Limb (tissue), 2 donors: ENCODE measurements at regions not wholly inside any gene's neighbourhood (a gene's known extent, or its start where the extent isn't known, plus 50 kb on each side); places are given as distances from the start of the nearest gene placed in this dataset.

Experiments
- DNase-seq, 2 donors: peaks; one replicate each; pipeline ENCODE4 v3.0.0-alpha.2; 2016; ENCODE audit errors: extremely low spot score in 2 of 2

GRCh38 chr10:130485236-130485957 lies 349.2 kb downstream of the GLRX3 start:
- peak in 1 of 2 donors; percentile 12 for DNase-seq

- peak in 1 of 2 donors; percentile 26 for DNase-seq
Observed at GRCh38 chr10:130485958-130486895, 350.0 kb downstream of the GLRX3 start.

DNA sequence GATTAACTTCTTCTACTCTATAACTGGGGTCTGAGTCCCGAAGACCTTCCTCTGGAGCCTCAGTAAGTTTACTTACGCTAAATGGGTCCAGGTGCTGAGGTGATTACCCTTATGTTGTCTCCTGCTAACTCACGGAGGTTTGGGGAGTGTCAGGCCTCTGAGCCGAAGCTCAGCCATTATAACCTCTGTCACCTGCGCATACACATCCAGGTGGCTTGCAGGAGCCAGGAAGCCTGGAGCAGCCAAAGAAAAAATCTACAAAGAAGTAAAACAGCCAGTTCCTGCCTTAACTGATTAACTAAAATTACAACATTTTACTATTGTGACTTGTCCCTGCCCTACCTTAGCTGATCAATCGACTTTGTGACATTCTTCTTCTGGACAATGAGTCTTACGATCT lies 350.7 kb downstream of the GLRX3 start:
- peak in 1 of 2 donors; percentile 8 for DNase-seq

GRCh38 chr10:130487566-130487965 lies 351.4 kb downstream of the GLRX3 start:
- peak in 1 of 2 donors; percentile 21 for DNase-seq

DNA sequence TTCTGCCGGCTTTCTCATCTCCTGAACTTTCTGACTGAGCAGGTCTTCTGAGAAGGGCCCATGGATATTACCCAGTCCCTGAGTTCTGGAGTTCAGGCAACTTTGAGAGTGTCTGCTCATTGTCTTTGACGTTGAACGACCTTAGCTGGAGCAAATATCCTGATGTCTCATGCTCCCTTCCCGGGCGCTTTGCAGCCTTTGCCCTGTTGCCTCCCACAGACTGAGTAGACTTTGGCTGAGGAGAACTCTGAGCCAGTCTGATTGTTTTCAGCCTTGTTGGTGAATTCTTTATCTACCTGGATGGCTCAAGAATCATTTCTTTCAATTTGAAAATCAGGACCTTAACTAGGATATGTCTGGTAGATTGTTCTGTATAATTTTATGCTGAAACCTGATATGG lies 353.7 kb downstream of the GLRX3 start:
- DNase-seq: peak in 1 of 2 donors; percentile 11

- peak in 1 of 2 donors; percentile 22 for DNase-seq
Observed at GRCh38 chr10:130491011-130491692, 355.0 kb downstream of the GLRX3 start.

- DNase-seq: peak in 1 of 2 donors; percentile 11
Observed at GRCh38 chr10:130491693-130492050, 355.5 kb downstream of the GLRX3 start.

DNA sequence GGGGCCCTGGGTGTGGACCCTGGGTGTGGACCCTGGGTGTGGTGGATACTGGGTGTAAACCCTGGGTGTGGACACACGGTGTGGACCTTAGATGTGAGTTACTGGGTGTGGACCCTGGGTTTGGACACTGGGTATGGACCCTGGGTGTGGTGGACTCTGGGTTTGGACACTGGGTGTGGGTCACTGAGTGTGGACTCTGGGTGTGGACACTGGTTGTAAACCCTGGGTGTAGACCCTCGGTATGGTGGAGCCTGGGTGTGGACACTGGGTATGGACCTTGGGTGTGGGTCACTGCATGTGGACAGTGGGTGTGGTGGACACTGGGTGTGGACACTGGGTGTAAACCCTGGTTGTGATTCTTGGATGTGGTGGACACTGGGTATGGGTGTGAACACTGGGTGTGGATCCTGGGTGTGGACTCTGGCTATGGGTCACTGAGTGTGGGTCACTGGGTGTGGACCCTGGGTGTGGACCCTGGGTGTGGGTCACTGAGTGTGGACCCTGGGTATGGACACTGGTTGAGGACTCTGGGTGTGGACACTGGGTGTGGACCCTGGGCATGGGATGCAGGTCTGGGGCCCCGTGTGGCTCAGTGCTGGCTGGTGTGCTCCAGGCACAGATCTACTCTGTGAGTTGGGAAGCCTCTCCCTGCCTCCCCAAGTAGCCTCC lies 356.2 kb downstream of the GLRX3 start:
- DNase-seq: peak in 1 of 2 donors; percentile 18

DNA sequence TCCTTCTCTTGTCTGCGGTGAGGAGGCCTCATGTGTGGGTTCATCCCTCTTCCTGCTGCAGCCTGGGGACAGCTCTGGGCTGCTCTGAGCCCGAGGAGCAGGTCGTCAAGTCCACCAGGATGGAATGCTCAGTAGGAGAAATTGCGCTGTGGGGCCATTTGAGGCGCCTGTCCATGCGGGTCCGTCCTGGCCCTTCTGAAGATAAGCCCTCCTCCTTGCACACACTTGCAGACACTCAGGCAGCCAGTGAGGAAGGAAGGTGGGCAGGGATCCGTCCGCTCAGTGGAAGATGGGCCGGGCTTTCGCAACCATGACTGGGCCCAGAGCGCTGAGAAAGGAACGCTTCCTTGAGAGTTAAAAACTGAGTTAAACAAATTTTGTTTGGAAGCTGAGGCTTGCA lies 356.8 kb downstream of the GLRX3 start:
- peak in 1 of 2 donors; percentile 18 for DNase-seq

DNA sequence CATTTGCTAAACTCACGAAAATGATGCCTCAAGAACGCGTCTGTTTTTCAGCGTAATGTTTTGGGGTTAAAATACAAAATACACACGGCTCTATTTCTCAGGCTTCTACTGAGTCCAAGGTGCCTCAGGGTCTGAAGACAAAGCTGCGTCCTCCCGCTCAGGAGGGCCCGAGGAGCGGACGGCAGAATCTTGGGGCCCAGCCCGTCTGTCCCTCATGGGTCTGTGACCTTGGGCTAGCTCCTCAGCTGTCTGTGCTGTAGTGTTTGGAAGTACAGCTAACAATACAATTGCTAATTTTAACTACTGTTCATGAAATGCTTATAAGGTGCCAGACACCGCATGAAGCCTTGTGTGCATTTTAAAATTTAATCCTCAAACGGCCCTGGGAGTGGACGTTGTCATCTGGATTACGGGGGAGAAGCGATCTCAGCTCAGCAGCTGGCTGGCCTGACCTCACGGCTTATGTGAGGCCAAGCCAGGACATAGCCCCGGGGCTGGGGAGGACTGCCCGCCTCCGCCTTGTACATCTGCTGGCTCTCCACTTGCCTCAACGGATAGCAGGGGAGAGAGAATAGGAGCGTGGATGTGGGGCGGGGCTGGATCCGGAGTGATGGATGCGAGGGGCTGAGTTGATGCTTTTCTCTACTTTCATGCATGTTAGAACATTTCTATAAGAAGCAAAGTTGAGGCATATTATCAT lies 357.4 kb downstream of the GLRX3 start:
- DNase-seq: peak in 1 of 2 donors; percentile 19

DNA sequence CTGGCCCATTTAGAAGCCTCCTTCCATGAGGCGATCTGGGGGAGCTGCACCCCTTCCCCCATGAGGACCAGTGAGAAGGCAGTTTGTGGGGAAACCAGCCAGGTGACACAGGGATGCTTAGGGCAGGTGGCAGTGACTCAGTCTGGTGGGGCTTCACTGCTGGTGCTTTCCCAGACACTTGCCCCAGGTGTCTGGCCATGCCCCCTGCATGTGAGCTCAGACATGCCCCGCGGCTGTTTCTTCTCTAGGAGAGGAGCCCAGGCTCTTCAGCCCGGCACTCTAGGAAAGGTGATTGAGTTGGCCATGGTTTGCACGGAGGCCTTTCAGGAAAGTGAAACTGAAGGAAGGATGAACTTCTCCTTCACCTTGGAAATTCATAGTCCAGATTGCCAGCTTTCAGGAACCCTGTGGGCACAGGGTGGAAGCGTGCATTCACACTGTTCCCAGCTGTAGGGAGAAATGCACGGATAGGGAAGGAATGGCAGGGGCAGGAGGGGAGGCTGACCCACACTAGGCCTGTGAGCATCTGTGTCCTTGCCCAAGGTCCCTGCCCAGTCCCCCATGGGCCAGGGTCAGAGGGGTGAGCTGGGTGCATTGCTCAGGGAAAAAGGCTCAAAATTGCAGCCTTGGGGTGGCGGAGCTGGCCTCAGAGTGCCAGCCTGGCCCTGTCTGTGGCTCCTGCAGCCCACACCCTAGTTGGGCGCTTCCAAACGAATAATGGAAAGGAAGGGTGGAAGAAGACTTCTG lies 359.1 kb downstream of the GLRX3 start:
- DNase-seq: peak in 1 of 2 donors; percentile 6

GRCh38 chr10:130495891-130496636 lies 359.9 kb downstream of the GLRX3 start:
- DNase-seq: peak in 1 of 2 donors; percentile 10

DNA sequence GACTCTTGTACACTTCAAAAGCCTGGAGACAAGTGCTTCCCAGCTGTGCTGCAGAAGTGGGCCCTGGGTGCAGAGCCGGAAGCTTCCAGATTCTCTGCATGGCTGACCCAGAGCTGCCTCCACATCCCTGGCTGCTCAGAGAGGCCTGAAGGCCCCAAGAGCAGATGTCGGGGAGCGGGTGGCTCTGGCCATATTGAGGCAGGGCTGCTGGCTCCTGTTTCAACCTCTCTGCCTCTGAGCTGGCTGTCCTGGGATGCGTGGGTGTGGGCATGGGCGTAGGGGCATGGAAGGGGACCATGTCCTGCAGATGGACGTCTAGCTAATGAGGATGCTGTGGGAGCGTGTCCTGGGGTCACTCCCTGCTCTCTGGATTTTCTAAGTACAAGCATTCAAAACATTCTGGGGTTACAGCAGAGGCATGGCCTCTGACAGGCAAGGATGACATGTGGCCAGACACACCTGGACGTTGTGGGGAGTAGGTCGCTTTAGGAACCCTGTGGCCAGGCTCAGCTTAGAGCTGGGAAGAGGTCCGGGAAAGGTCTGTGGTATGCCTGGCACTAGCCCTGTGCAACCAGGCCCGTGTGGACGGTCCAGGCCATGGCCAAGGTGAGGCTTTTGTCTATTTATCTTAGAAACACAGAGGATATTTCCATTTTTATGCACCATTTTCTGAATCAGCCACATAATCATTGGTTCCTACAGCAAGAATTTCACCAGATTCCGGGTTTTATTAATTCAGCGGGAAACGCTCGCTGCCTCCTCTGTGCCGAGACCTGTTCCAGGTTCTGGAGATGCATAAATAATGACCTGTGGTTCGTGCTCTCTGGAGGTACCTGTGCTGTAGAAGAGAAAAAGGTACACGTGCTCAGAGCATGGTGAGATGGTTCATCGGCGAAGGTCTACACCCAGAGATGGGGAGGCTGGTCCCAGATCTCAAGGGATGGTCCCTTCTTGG lies 361.1 kb downstream of the GLRX3 start:
- DNase-seq: peak in 1 of 2 donors; percentile 12

DNA sequence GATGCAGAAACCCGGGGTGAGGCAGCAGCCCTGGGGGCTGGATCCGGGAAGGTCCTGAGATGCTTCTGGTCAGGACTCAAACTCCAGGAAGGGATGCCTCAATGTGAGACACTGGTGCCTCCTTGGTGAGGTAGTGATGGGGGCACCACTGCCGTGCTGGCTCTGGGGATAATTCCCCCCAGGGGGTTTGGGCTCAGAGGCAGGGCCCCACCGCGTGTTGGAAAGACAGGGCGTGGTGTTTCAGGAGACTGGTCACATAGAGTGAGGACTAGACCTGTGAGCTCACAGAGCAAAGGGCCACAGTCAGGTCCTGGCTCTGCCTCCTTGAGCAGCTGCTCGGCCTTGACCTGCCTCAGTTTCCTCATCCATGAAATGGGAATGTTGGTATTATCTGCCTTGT lies 361.9 kb downstream of the GLRX3 start:
- DNase-seq: peak in 1 of 2 donors; percentile 6

GRCh38 chr10:130498934-130499333 lies 362.7 kb downstream of the GLRX3 start:
- peak in 1 of 2 donors; percentile 11 for DNase-seq

GRCh38 chr10:130499541-130499940 lies 363.4 kb downstream of the GLRX3 start:
- DNase-seq: peak in 1 of 2 donors; percentile 7

- no peak for DNase-seq
Observed at GRCh38 chr10:130500261-130501000, 364.2 kb downstream of the GLRX3 start.
